ENCODE measurements at regions not wholly inside any gene's neighbourhood (a gene's known extent, or its start where the extent isn't known, plus 50 kb on each side); places are given as distances from the start of the nearest gene placed in this dataset.

- TF ChIP-seq CTCF (IDR thresholded peaks at IDR 0.05), result no peak
- TF ChIP-seq POLR2A (IDR thresholded peaks at IDR 0.05), result no peak
- TF ChIP-seq EP300 (IDR thresholded peaks at IDR 0.05), result no peak
- no peak for TF ChIP-seq POLR2AphosphoS5 (IDR thresholded peaks at IDR 0.05)
Observed at GRCh38 chr13:37392389-37392788, 206.2 kb downstream of the POSTN start.

Measured in sigmoid colon (tissue), 4 donors.